Esophagus squamous epithelium (tissue), 4 donors: ENCODE measurements at regions not wholly inside any gene's neighbourhood (a gene's known extent, or its start where the extent isn't known, plus 50 kb on each side); places are given as distances from the start of the nearest gene placed in this dataset.

Source experiments
- CTCF ChIP-seq, 6 experiments: fragments of 450-650 bp in 4 of 6; fragments of 200-600 bp in 2 of 6; sonication (generic) in 2 of 6; IDR thresholded peaks; one replicate each; pipeline ENCODE4 v1.5.1; 2016 to 2019; ENCODE audit warnings: antibody characterized with exemption in 6 of 6, mild to moderate bottlenecking in 4 of 6, moderate library complexity in 4 of 6
- POLR2A ChIP-seq, 4 donors: fragments of 450-650 bp; IDR thresholded peaks; one replicate each; pipeline ENCODE4 v1.6.1; 2017; ENCODE audit warnings: antibody characterized with exemption in 4 of 4, mild to moderate bottlenecking in 4 of 4, moderate library complexity in 3 of 4

- no peak for TF ChIP-seq POLR2A (IDR thresholded peaks at IDR 0.05)
- TF ChIP-seq CTCF (IDR thresholded peaks at IDR 0.05), result no peak
Measured at GRCh38 chr7:49702099-49702498, 71.3 kb upstream of the VWC2 start.
